Epithelial cell of prostate (primary cell): ENCODE measurements at regions not wholly inside any gene's neighbourhood (a gene's known extent, or its start where the extent isn't known, plus 50 kb on each side); places are given as distances from the start of the nearest gene placed in this dataset.
"Not testable (repeated sequence)": the region's sequence is repeated elsewhere in the genome, so short reads cannot be mapped to it uniquely, and the experiment has no call there.

Source experiments
- DNase-seq: peaks from one replicate; pipeline ENCODE4 v3.0.0-alpha.2; 2011; ENCODE audit warnings: low read depth, low spot score
- H3K27ac ChIP-seq: fragments of 450-650 bp; 2 replicates; pipeline ENCODE4 v1.5.1; 2017; ENCODE audit warnings: mild to moderate bottlenecking

DNA sequence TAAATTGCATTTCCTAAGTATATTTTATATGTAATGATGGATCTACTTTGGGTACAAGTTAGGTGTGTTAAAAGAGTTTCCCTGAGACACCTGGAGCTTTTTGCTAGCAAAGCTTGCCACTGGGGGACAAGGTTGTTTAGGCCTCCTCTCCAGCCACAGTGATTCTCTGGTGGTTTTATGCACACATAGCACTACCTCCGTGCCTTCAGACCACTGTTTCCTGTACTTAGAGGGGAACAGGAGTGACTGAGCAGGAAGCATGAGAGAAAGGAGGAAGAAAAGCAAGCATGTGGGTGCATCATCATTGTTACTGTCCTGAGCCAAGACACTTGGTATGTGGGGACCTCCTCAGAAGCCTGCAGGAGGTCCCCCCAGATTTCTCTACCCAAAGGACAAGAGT is 272.1 kb downstream of the RASEF start:
- DNase-seq: no peak
- H3K27ac ChIP-seq: no peak overlapping the region

DNA sequence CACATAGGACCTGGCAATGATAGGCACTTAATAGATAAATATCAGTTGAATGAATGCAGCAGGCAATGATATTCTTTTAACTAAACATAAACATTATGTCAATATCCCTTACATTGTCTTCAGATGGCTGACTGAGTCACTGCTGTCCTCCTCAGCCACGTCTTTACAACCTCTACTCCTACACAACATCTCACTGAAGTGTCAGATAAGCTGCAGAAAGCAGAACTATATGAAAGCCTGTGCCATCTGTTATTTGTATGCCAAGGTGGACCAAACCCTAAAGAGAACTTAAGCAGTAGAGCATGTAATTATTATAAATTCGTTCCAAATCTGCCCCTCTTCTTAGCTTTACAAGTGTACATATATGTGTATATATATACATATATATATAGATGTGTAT is 271.2 kb downstream of the RASEF start:
- DNase-seq: no peak
- no peak overlapping the region for H3K27ac ChIP-seq

DNA sequence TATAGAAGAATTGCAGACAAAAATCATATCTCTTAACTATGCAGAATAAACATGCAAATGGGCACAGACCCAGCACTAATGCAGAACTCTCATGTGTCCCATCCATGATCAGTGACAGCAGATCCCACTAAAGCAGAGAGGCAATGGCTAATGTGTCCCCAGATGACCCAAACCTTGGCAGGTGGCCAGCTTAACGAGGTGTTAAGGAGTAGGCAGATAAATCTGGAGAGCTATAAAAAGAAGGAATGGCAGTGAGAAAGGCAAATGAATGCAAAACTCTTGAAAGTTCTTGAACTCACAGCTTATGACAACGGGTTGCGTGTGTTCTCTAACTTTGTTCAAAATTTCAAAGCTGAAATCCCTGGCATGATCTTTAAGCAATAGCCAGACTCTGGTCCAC is 265.4 kb downstream of the RASEF start:
- H3K27ac ChIP-seq: no peak overlapping the region
- no peak for DNase-seq

DNA sequence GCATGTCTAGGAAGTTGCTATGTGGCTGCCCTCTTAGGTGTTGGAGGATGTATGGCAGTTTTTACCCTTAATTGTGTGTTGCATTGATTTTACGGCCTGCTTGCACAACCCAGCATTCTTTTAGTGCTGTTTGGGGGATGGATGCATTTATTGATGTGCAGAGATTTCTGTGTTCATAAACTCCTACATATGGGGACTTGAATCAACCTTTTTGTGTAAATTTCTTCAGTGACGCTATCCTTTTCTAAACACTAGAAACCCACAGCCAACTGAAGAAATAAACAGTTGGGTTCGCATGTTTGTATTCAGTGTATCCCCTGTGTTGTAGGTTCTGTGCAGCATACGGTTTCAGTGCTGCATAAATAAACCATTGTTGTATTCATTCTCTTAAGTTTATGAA is 263.7 kb downstream of the RASEF start:
- DNase-seq: no peak

DNA sequence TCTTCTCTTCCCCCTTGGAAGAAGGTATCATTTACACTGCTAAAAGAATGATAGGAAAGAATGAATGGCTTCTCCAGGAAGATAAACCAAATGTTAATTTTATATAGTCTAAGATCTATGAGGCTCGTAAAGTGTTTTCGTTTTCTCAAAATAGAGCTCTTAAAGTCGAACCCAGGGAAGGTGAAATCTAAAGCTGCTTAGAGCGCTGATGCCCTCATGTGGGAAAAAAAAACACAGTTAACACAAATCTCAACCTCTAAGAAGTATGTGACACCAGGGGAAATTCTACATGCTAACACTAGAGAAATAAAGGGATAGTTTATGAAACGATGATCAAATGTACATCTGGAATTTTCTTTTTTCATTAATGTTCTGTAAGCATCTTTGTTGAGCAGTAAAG is 257.9 kb downstream of the RASEF start:
- no peak for DNase-seq
- H3K27ac ChIP-seq: no peak overlapping the region

More for the DNA sequence above, 263.7 kb downstream of the RASEF start:
- H3K27ac ChIP-seq: no peak overlapping the region

DNA sequence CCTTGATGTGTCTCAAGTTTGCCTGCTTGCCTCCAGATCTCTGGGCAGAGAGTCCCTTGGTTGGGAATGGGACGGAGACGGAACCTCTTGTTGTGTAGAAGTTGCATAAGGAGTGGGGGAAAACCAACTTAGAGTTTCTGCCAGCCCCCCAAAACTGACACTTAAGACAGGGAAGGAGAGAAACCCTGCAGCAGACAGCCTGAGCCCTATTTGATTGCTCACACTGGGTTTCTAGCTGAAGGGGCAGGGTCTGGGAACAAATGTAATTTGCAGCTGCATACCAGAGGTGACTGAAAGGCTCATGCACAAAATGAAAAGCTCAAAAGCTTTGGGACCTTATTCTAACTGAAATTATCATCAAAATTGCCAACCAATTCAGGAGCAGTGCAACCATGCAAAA is 254.5 kb downstream of the RASEF start:
- no peak for DNase-seq
- no peak overlapping the region for H3K27ac ChIP-seq

DNA sequence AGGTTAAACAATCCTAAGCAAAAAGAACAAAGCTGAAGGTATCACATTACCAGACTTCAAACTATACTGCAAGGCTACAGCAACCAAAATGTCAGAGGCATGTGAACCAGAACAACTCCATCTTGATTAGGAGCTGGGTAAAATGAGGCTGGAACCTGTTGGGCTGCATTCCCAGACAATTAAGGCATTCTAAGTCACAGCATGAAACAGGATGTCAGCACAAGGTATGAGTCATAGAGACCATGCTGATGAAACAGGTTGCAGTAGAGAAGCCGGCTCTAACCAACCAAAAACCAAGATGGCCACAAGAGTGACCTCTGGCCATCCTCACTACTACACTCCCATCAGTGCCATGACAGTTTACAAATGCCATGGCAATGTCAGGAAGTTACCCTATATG is 252.0 kb downstream of the RASEF start:
- H3K27ac ChIP-seq: peak overlapping the region; percentile 74
- DNase-seq: peak; percentile 92

DNA sequence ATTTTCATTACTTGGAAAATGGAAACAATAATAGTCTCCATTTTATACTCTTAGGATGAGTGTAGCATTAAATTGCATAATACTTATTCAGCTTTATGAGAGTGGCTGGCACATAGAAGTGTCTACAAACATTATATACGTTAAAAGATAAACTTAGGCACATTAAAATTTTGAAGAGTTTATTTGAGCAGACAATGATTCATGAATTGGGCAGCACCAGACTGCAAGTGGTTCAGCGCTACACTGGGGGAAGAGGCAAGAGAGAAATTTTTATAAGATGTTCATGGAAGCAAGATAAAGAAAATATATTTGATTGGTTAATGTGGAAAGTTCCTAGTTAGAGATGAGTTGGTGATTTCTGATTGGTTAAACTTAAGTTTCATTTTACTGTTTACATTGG is 243.7 kb downstream of the RASEF start:
- no peak overlapping the region for H3K27ac ChIP-seq
- DNase-seq: no peak

DNA sequence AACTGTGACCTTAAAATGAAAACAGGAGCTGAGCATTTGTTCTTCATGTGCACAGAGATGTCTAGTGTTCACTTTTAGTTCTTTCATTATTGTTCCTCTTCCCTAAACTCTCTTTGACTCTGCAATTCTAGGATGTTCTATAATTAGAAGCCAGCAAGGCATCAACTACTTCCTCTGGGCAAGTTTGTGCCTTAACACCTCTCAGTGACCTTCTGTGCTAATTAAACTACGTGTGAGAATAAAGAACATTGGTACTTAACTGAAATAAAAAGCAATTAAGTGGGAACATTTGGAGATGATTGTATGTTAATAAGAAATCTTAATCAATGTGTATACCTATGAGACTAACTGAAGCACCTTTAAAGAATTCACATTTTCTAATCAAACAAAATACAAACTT is 242.8 kb downstream of the RASEF start:
- no peak overlapping the region for H3K27ac ChIP-seq
- DNase-seq: no peak

DNA sequence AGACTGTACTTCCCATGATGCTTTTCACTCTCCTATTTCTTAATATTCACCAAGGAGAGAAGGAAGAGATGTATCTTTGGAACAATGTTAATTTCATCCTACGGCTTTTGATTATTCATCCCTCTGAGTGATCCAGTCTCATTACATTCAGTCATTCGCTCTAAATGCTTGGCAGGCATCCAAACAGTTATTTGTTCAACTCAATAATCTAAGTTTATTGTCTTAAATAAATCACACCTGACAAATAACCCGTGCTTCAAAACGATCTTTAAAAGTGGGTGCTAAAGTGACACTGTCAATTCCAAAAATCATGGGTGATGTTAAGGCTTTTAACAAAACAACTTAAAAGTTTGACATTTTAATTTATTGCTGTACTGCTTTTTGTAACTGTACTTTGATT is 233.1 kb downstream of the RASEF start:
- no peak for DNase-seq
- no peak overlapping the region for H3K27ac ChIP-seq

DNA sequence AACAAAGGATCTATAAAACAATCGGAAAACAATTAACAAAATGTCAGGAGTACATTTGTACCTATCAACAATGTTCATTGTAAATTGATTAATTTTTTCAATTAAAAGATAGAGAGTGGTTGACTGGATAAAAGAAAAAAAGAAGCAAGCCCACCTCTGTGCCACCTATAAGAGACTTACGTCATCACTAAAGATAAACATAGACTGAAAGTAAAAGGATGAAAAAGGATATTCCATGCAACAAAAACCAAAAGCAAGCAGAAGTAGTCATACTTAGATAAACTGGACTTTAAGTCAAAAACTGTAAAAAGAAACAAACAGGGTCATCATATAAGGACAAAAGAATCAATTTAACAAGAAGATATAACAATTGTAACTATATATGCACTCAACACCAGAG is 197.4 kb downstream of the RASEF start:
- no peak for DNase-seq
- H3K27ac ChIP-seq: no peak overlapping the region

DNA sequence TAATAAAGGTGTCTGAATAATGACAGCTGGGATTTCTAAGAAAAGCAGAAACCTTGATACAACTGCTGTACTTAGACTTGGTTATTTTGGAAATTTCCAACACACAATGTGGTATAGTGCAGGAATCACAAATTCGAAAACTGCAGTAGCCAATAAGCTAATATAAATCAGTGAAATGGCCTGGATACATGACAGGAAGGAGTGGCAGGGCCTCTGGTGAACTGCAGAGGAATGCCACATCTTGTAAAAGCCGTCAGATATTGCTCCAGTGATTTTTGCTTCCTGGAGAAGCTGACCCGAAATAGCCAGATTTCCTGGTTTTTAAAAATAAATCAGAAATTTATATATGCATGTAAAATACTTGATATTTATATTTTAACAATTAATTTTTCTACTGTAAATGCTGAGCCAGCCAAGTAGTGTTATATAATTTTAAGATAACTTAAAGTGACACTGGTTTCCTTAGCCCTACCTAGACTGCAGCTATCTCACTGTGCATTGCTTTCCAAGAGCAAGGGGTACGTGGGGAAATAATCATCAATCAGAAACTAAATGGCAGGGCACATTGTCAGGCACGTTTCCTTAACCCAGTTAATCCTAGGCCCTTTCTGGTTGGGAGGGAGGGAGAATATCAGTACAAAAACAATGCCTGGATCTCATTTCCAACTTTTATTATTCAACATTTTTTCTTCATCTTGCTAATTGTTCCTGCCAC is 182.4 kb downstream of the RASEF start:
- no peak for DNase-seq
- no peak overlapping the region for H3K27ac ChIP-seq

DNA sequence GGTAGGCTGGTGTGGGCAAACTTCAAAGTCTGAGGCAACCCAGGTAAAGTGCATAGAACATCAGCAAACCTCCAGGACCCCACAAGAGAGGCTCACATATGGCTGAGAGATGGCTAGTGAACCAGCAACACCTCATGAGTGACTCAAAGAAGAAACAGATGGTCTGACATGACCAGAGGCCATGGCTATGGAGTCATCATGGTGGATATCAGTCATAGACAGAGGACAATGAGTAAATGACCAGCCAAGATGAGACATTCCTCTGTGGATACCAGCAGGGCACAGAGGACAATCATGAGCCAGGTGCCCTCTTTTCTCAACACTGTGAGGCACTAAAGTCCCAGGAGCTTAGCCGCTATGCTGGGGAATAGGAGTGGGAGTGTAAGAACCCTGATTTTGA is 180.8 kb downstream of the RASEF start:
- DNase-seq: no peak
- H3K27ac ChIP-seq: no peak overlapping the region

DNA sequence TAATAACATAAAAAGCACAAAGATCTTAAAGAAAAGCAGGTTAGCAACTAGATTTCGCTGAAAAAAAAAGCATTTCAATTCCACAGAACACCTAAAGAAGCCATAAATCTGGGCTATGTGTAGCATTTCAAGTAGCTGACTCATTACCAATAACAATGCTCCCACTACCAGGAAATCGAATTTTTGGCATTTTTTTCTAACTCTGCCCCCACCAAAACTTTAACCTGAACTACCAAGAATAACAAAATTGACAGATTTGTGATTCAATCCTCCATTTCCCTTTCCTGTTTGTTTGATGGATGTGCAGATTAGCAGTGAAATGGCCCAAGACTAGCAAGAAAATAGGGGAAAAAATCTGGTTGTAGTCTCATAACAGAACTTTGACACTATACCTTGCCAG is 180.2 kb downstream of the RASEF start:
- H3K27ac ChIP-seq: no peak overlapping the region
- DNase-seq: no peak

DNA sequence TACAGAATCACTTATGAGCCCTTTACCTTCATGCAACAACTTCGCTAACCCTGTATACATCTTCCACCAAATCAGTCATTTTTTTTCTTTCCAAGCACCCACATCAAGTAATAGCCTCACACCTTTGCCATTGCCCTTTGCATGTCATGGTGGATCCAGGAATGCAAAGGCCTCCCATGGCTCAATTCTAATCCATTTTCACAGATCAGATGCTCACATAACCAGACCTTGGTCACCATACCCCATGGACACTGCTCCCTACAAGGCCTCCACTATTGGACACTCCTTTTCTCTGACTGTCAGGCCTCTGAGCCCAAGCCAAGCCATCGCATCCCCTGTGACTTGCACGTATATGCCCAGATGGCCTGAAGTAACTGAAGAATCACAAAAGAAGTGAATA is 179.5 kb downstream of the RASEF start:
- DNase-seq: no peak
- H3K27ac ChIP-seq: no peak overlapping the region

DNA sequence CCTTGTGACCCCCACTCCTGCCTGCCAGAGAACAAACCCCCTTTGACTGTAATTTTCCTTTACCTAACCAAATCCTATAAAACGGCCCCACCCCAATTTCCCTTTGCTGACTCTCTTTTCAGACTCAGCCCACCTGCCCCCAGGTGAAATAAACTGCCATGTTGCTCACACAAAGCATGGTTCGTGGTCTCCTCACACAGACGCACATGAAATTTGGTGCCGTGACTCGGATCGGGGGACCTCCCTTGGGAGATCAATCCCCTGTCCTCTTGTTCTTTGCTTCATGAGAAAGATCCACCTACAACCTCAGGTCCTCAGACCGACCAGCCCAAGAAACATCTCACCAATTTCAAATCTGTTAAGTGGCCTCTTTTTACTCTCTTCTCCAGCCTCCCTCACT is 179.0 kb downstream of the RASEF start:
- H3K27ac ChIP-seq, DNase-seq: not testable (repeated sequence)

DNA sequence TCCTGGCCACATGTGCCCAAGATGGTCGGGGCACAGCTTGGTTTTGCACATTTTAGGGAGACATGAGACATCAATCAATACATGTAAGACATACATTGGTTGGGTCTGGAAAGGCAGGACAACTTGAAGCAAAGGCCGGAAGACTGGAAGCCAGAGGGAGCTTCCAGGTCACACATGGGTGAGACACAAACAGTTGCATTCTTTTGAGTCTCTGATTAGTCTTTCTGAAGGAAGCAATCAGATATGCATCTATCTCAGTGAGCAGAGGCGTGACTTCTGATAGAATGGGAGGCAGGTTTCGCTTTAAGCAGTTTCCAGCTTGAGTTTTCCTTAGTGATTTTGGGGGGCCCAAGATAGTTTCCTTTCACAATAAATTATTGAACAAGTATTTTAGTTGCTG is 172.5 kb downstream of the RASEF start:
- DNase-seq: no peak
- H3K27ac ChIP-seq: no peak overlapping the region

DNA sequence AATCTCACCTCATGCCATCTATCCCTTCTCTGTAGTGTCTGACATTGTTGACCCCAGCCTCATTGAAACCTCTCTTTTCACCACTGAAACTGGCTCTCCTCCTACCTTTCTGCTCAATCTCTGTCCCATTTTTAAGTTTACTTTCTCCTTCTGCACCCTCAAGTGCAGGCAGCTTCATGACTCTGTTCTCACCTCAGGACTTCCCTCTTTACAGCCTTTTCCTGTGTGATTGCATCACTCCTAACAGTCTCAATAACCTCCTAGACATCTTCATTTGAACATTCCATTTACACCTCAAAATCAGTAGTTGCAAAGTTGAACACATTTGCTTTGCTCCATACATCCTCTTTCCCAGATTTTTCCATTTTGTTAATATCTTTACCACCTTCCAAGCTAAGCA is 172.1 kb downstream of the RASEF start:
- no peak overlapping the region for H3K27ac ChIP-seq
- DNase-seq: no peak

DNA sequence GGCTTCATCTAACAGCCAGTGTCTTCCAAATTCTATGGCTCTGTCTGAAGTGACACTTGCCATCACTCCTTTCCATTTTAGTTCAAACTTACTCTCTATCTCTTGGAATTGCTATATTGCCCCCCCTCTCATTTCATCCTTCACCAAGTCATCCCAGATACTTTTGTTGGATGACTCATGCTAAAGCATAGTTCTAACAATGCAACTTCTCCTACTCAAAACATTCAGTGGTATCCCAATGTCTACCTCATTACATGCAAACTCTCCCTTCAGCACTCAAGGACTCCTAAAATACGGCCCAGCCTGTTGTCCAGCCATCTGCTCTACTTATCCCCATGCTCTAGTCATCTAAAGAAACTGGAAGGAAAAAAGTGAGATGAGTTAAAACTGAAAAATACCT is 171.6 kb downstream of the RASEF start:
- H3K27ac ChIP-seq: no peak overlapping the region
- no peak for DNase-seq

DNA sequence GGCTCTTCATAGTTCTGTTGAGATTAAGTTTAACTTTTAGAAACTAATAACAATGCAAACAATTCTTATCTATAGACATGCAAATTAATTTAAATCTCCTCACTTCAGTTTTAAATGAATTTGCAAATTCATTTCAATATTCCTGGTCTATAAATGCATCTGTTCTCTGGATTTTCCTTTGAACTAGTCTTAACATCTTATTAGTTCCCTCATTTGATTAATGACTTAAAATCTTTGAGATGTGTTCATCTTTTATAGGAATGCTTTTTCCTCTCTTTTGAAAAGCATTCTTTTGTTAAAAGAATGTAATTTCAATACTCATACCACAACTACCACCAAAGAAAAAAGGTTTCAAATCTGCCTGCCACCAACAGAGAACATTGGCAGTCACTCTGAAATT is 169.4 kb downstream of the RASEF start:
- no peak for DNase-seq
- H3K27ac ChIP-seq: no peak overlapping the region

DNA sequence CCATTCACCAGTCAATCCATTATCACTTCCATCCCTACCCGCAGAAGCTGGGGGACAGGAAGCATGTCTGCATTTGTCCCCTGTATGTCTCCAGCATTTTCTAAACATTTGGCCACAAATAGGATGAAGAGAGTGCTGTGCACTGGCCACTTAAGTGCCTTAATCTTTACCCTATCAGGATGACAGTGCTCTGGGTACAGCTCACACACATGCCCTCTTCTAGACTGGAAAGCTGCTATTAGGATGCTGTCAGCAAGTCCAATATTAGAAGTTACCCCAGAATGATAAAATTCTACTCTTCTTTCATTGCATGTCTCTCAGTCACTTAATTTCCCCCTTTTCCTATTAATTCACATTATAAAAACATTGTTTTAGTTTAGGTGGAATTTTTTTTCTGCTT is 168.4 kb downstream of the RASEF start:
- no peak for DNase-seq
- no peak overlapping the region for H3K27ac ChIP-seq

DNA sequence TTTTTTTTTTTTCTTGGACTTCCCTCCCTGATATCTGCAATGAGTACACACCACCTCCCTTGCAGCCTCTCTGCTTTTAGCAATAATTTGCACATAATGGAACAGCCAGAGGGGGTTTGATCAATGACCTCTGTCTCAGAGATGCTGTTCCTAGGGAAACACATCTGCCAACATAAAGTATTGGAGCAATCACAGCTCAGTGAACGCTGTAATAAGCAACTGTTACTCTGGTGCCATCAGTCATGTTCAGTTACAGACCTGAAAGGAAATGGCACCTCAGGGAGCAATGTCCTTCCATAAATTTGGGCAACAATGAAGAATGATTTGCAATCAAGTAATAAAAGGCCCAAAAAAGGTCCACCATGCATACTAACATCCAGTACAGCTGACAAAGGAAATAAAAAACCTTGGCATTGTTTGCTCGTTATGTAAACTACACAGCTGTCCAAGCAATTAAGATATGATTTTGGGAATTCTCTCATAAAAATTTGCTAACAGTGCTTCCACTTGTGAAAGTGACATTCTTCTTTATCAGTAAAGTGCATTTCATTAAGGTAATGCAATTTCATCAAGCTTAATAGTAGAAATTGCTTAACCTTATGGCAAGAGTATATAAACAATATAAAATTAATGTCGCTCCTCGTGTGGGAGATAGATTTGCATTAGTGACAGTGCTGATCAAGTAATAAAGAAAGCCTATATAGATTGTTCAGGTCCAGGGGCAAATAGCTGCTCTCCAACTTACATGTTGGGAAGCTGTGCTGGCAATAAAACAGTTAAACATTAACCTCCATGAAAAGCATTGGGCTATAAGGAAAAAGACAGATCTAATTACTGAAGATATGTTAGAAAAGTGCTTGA is 167.8 kb downstream of the RASEF start:
- no peak overlapping the region for H3K27ac ChIP-seq
- DNase-seq: no peak
